Adrenal gland (tissue), 9 donors: ENCODE measurements at regions not wholly inside any gene's neighbourhood (a gene's known extent, or its start where the extent isn't known, plus 50 kb on each side); places are given as distances from the start of the nearest gene placed in this dataset.
"Not testable (repeated sequence)": the region's sequence is repeated elsewhere in the genome, so short reads cannot be mapped to it uniquely, and the experiment has no call there.

Source experiments
- DNase-seq, 7 donors: peaks; one replicate each; pipeline ENCODE4 v3.0.0-alpha.2; 2019 to 2020
- H3K27ac ChIP-seq, 5 donors: fragments of 200-600 bp; sonication (generic) in 4 of 5; 1 replicate in 3 of 5; 2 replicates in 2 of 5; pipeline versions ENCODE4 v1.5.1 to v1.8.0; 2016 to 2020; ENCODE audit warnings: mild to moderate bottlenecking in 1 of 5
- H3K27me3 ChIP-seq: fragments of 200-600 bp; 2 replicates; pipeline ENCODE4 v1.8.0; 2021
- H3K36me3 ChIP-seq, 2 donors: fragments of 200-600 bp; replicated peaks in 1 of 2; 1 replicate in 1 of 2; 2 replicates in 1 of 2; pipeline versions ENCODE4 v1.5.1 to v1.8.0; 2018 to 2022
- H3K4me1 ChIP-seq, 2 donors: fragments of 200-600 bp; replicated peaks in 1 of 2; 1 replicate in 1 of 2; 2 replicates in 1 of 2; pipeline versions ENCODE4 v1.5.1 to v1.8.0; 2018 to 2021
- H3K4me3 ChIP-seq, 4 donors: fragments of 200-600 bp; sonication (generic) in 3 of 4; one replicate each; pipeline ENCODE4 v1.5.1; 2016 to 2018
- H3K9me3 ChIP-seq, 3 donors: fragments of 200-600 bp; sonication (generic) in 1 of 3; replicated peaks in 1 of 3; 1 replicate in 2 of 3; 2 replicates in 1 of 3; pipeline versions ENCODE4 v1.5.1 to v1.8.0; 2016 to 2021
- CTCF ChIP-seq, 6 experiments: fragments of 450-650 bp in 4 of 6; fragments of 200-600 bp in 2 of 6; sonication (generic) in 1 of 6; IDR thresholded peaks; 1 replicate in 5 of 6; 2 replicates in 1 of 6; pipeline versions ENCODE4 v1.5.1 to v1.8.0; 2016 to 2021; ENCODE audit warnings: antibody characterized with exemption in 6 of 6, mild to moderate bottlenecking in 2 of 6, moderate library complexity in 1 of 6
- POLR2A ChIP-seq, 2 donors: fragments of 450-650 bp; IDR thresholded peaks; one replicate each; pipeline ENCODE4 v1.6.1; 2017; ENCODE audit warnings: antibody characterized with exemption in 2 of 2, mild to moderate bottlenecking in 2 of 2, moderate library complexity in 1 of 2
- WGBS, 4 donors: extraction: QIAGEN DNeasy Blood & Tissue Kit in 2 of 4; methylation state at CpG; one replicate each; pipeline versions ENCODE4 v1.1.5 to v1.1.7; 2013 to 2017; 5-methylcytosine and 5-hydroxymethylcytosine counted together
- intact Hi-C, 2 donors: fragments of 100-400 bp; cut with DNase I; formaldehyde crosslinking; loops; one replicate each; pipeline versions ENCODE4 v1.14.1 to v1.15.0; 2022 to 2023
- donor health status: healthy with polysubstance abuse.
- donor health status: Bipolar disorder and iron deficiency.
- donor health status: DM: yes; HTN: yes; CAD: no.
- donor health status: DM: no; HTN: no; CAD: no.
- donor health status: DM: no; HTN: no; CAD: no.

DNA sequence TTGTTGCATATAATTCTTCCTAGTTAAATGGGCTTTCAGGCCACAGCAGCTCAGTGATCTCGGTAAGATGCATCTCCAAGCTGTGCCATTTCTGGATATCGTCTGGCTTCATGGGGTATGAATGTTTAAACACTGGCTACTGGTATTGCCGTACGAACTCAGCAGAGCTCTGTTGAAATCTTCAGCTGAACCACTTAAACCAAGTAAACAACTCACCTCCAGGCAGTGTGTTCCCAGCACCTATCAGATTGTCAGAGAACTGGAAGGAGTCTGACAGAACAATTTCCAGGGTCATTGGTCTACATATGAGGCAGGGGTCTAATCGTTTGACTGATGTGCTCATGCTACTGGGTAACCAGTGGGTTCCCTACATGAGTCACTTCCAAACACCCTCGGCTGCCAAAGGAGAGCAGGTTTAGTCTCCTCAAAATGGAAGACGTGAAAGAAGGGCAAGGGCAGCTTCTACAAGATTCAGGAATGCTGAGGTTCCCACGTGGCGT lies 93.2 kb upstream of the BMAL1 start:
- intact Hi-C loops = loop anchor here (5.0 to 10.0 kb wide), 2 partner anchors 217 to 220 kb away; no protein-coding TSS in a partner anchor
- Histone ChIP-seq H3K27me3 (no peaks in the 10 kb centered on the region), H3K9me3 (no peaks in the 10 kb centered on the region), H3K4me3 (no peak overlapping the region), H3K36me3 (no peaks in the 10 kb centered on the region), H3K4me1 (peaks cover 0 to 6% of the 10 kb centered on the region in 2 donors), H3K27ac (no peak overlapping the region)
- 58 to 72% (median 69%) methylated on average over 8 to 9 of the region's 9 CpGs for WGBS, 4 donors
- TF ChIP-seq CTCF (IDR thresholded peaks at IDR 0.05) (no peak), POLR2A (IDR thresholded peaks at IDR 0.05) (no peak)
- DNase-seq = no peak

DNA sequence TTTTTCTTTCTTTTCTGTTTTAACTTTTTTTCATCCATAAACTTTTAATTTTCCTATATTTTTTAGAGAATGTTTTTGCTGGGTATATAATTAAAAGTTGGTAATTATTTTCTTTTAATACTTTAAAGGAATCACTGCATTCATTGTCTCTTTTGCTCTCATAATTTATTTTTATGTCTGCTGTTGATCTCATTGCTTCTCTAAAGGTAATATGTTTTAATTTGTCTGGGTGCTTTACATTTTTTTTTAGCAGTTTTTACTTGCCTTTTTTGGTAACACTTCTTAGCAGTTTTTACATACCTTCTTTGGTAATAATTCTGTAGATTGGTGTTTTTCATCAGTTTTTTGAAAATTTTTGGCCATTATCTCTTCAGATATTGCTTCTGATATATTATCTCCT lies 89.4 kb upstream of the BMAL1 start:
- H3K27me3 ChIP-seq = no peaks in the 10 kb centered on the region
- intact Hi-C loops = loop anchor here in 1 of 2 donors (10.0 kb wide), 1 partner anchor 223 kb away; no protein-coding TSS in a partner anchor
- TF ChIP-seq CTCF (IDR thresholded peaks at IDR 0.05) (no peak), POLR2A (IDR thresholded peaks at IDR 0.05) (no peak)
- no peak overlapping the region for H3K27ac ChIP-seq
- no peaks in the 10 kb centered on the region for H3K36me3 ChIP-seq
- no peak for DNase-seq
- H3K4me3 ChIP-seq = no peak overlapping the region
- peaks cover 0 to 10% of the 10 kb centered on the region in 2 donors for H3K4me1 ChIP-seq
- no peaks in the 10 kb centered on the region for H3K9me3 ChIP-seq

DNA sequence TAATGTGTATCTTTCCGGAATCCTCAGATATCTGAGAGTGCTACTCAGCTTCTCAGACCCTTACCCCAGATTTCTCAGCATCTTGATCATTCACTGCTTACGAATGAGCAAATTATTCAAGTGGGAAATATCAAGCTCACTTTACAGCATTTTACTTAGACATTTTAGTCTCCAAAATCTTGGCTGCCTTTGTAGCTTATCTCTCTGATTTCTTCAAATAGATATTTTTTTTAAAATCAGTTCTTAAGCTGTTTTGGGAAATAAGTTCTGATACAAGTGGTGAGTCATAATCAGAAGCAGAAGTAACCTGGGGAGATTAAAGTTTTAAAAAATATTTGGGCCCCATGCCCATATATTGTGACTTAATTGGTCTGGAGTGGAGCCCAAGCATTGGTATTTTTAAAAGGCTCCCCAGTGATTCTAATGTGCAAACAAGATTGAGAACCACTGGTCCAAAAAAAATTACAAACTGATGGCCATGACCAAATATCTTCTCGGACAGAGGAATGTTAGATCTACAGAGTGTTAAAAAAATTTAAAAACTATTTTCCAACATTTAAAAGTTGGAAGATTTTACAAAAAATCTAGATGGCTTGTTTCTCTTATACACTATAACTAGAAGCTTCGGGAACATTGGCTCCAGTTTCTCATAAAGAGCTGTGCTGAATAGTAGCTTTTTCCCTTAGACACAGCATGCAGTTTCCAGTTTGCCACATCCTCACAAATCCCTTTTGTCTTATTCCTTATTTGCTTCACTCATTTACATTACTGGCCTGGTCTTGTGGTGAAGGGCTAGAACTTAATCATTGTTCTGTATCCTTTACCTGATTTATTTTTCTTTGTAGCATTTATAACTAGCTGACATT lies 87.8 kb upstream of the BMAL1 start:
- no peaks in the 10 kb centered on the region for H3K27me3 ChIP-seq
- H3K4me1 ChIP-seq = peaks cover 0 to 6% of the 10 kb centered on the region in 2 donors
- intact Hi-C loops = loop anchor here in 1 of 2 donors (10.0 kb wide), 1 partner anchor 225 kb away; no protein-coding TSS in a partner anchor
- H3K36me3 ChIP-seq = no peaks in the 10 kb centered on the region
- H3K9me3 ChIP-seq = no peaks in the 10 kb centered on the region
- DNase-seq = no peak
- no peak overlapping the region for H3K4me3 ChIP-seq
- WGBS, 4 donors = 47 to 71% (median 57%) methylated on average over 4 of the region's 4 CpGs
- no peak overlapping the region for H3K27ac ChIP-seq
- TF ChIP-seq CTCF (IDR thresholded peaks at IDR 0.05) (no peak), POLR2A (IDR thresholded peaks at IDR 0.05) (no peak)

GRCh38 chr11:13193613-13194012 lies 84.0 kb upstream of the BMAL1 start:
- no peaks in the 10 kb centered on the region for H3K36me3 ChIP-seq
- peaks cover 0 to 6% of the 10 kb centered on the region in 2 donors for H3K4me1 ChIP-seq
- H3K9me3 ChIP-seq = no peaks in the 10 kb centered on the region
- no peaks in the 10 kb centered on the region for H3K27me3 ChIP-seq
- WGBS, 4 donors = 66 to 69% (median 68%) methylated on average over 4 of the region's 4 CpGs
- intact Hi-C loops = no loop called here
- TF ChIP-seq POLR2A (IDR thresholded peaks at IDR 0.05) (no peak), CTCF (IDR thresholded peaks at IDR 0.05) (no peak)
- H3K4me3 ChIP-seq = no peak overlapping the region
- no peak for DNase-seq
- no peak overlapping the region for H3K27ac ChIP-seq

DNA sequence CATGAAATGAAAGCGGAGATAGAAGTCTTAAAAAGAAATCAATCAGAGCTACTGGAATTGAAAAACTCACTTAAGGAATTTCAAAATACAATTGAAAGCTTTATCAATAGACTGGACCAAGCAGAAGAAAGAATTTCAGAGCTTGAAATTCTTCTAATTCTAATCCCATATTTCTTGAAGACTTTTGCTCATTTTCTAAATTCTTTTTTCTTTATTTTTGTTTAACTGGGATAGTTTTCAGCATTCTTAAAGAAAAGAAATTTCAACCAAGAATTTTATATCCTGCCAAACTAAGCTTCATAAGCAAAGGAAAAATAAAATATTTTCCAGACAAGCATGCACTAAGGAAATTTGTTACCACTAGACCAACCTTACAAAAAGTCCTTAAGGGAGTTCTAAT lies 80.2 kb upstream of the BMAL1 start:
- intact Hi-C loops = not testable (repeated sequence)

More for the DNA sequence above, 80.2 kb upstream of the BMAL1 start:
- H3K27ac ChIP-seq, H3K36me3 ChIP-seq, H3K4me1 ChIP-seq, DNase-seq, H3K4me3 ChIP-seq, H3K9me3 ChIP-seq, H3K27me3 ChIP-seq: not testable (repeated sequence)
- WGBS, 4 donors = 0 to 93% (median 26%) methylated on average over 1 of the region's 1 CpG
